HepG2 (cell line): ENCODE measurements at regions not wholly inside any gene's neighbourhood (a gene's known extent, or its start where the extent isn't known, plus 50 kb on each side); places are given as distances from the start of the nearest gene placed in this dataset.

Source experiments
- RAD21 ChIP-seq: fragments of 450-650 bp; formaldehyde crosslinking; IDR thresholded peaks from 2 replicates; pipeline ENCODE4 v1.5.0; 2020; ENCODE audit warnings: mild to moderate bottlenecking
- SMARCE1 ChIP-seq: fragments of 450-650 bp; IDR thresholded peaks from 2 replicates; pipeline ENCODE4 v1.6.1; 2017; ENCODE audit warnings: borderline replicate concordance
- SP2 ChIP-seq: sonication (generic); formaldehyde crosslinking; IDR thresholded peaks from 2 replicates; pipeline ENCODE4 v1.5.1; 2020; ENCODE audit warnings: mild to moderate bottlenecking, missing genetic modification reagents
- TF ChIP-seq, protein P1 (sequence below): sonication (generic); formaldehyde crosslinking; IDR thresholded peaks from 2 replicates; pipeline ENCODE4 v1.4.0; 2020; ENCODE audit warnings: missing genetic modification reagents
- TF ChIP-seq, protein P2 (sequence below): sonication (generic); formaldehyde crosslinking; conservative IDR thresholded peaks from 2 replicates; pipeline ENCODE4 v1.4.0; 2020; ENCODE audit warnings: missing genetic modification reagents
- TF ChIP-seq, protein P3 (sequence below): sonication (generic); formaldehyde crosslinking; IDR thresholded peaks from 2 replicates; pipeline ENCODE4 v1.9.0; 2021; ENCODE audit warnings: missing genetic modification reagents, borderline replicate concordance

- TF ChIP-seq, protein P1, sequence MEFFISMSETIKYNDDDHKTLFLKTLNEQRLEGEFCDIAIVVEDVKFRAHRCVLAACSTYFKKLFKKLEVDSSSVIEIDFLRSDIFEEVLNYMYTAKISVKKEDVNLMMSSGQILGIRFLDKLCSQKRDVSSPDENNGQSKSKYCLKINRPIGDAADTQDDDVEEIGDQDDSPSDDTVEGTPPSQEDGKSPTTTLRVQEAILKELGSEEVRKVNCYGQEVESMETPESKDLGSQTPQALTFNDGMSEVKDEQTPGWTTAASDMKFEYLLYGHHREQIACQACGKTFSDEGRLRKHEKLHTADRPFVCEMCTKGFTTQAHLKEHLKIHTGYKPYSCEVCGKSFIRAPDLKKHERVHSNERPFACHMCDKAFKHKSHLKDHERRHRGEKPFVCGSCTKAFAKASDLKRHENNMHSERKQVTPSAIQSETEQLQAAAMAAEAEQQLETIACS (CRISPR knock-in tag): no peak
- TF ChIP-seq, protein P2, sequence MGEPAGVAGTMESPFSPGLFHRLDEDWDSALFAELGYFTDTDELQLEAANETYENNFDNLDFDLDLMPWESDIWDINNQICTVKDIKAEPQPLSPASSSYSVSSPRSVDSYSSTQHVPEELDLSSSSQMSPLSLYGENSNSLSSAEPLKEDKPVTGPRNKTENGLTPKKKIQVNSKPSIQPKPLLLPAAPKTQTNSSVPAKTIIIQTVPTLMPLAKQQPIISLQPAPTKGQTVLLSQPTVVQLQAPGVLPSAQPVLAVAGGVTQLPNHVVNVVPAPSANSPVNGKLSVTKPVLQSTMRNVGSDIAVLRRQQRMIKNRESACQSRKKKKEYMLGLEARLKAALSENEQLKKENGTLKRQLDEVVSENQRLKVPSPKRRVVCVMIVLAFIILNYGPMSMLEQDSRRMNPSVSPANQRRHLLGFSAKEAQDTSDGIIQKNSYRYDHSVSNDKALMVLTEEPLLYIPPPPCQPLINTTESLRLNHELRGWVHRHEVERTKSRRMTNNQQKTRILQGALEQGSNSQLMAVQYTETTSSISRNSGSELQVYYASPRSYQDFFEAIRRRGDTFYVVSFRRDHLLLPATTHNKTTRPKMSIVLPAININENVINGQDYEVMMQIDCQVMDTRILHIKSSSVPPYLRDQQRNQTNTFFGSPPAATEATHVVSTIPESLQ: no peak
- TF ChIP-seq SP2 (no peak), SMARCE1 (no peak), RAD21 (CRISPR knock-in tag) (no peak)
- TF ChIP-seq, protein P3, sequence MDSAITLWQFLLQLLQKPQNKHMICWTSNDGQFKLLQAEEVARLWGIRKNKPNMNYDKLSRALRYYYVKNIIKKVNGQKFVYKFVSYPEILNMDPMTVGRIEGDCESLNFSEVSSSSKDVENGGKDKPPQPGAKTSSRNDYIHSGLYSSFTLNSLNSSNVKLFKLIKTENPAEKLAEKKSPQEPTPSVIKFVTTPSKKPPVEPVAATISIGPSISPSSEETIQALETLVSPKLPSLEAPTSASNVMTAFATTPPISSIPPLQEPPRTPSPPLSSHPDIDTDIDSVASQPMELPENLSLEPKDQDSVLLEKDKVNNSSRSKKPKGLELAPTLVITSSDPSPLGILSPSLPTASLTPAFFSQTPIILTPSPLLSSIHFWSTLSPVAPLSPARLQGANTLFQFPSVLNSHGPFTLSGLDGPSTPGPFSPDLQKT (CRISPR knock-in tag): no peak
Observed at GRCh38 chr14:73795466-73795865, 56.2 kb upstream of the PTGR2 start.
